Stimulated activated CD8-positive, alpha-beta memory T cell treated with anti-CD3 and anti-CD28 coated beads, Interleukin-4, amount 100 ng/mL, for 48 hours (primary cell): ENCODE measurements at regions not wholly inside any gene's neighbourhood (a gene's known extent, or its start where the extent isn't known, plus 50 kb on each side); places are given as distances from the start of the nearest gene placed in this dataset.
"Not testable (repeated sequence)": the region's sequence is repeated elsewhere in the genome, so short reads cannot be mapped to it uniquely, and the experiment has no call there.

Source experiments
- DNase-seq: peaks from one replicate; pipeline ENCODE4 v3.0.0-alpha.2; 2020

- peak; percentile 41 for DNase-seq
Observed at GRCh38 chr16:26598998-26599784, 467.5 kb upstream of the C16orf82 start.

GRCh38 chr16:26599785-26600104 lies 467.0 kb upstream of the C16orf82 start:
- DNase-seq = no peak

GRCh38 chr16:26601335-26601734 lies 465.4 kb upstream of the C16orf82 start:
- DNase-seq = no peak

- DNase-seq = no peak
Observed at GRCh38 chr16:26605626-26606271, 461.0 kb upstream of the C16orf82 start.

- no peak for DNase-seq
Observed at GRCh38 chr16:26606381-26607150, 460.2 kb upstream of the C16orf82 start.

- DNase-seq = no peak
Observed at GRCh38 chr16:26614237-26614841, 452.4 kb upstream of the C16orf82 start.

GRCh38 chr16:26623442-26623841 lies 443.3 kb upstream of the C16orf82 start:
- no peak for DNase-seq

- DNase-seq = no peak
Observed at GRCh38 chr16:26627958-26628357, 438.8 kb upstream of the C16orf82 start.

- not testable (repeated sequence) for DNase-seq
Observed at GRCh38 chr16:26631365-26631764, 435.4 kb upstream of the C16orf82 start.

- no peak for DNase-seq
Observed at GRCh38 chr16:26642047-26642664, 424.6 kb upstream of the C16orf82 start.

- no peak for DNase-seq
Observed at GRCh38 chr16:26643519-26643918, 423.2 kb upstream of the C16orf82 start.

GRCh38 chr16:26644912-26645543 lies 421.7 kb upstream of the C16orf82 start:
- DNase-seq = no peak

GRCh38 chr16:26645614-26646013 lies 421.1 kb upstream of the C16orf82 start:
- DNase-seq = peak; percentile 78

- no peak for DNase-seq
Observed at GRCh38 chr16:26647870-26648269, 418.9 kb upstream of the C16orf82 start.

- DNase-seq = no peak
Observed at GRCh38 chr16:26648851-26649250, 417.9 kb upstream of the C16orf82 start.

- DNase-seq = no peak
Observed at GRCh38 chr16:26649381-26650045, 417.2 kb upstream of the C16orf82 start.

GRCh38 chr16:26651464-26651863 lies 415.3 kb upstream of the C16orf82 start:
- no peak for DNase-seq

GRCh38 chr16:26651884-26652283 lies 414.8 kb upstream of the C16orf82 start:
- DNase-seq = no peak

GRCh38 chr16:26658486-26658885 lies 408.2 kb upstream of the C16orf82 start:
- DNase-seq = no peak

GRCh38 chr16:26658915-26659314 lies 407.8 kb upstream of the C16orf82 start:
- no peak for DNase-seq

GRCh38 chr16:26664086-26664485 lies 402.6 kb upstream of the C16orf82 start:
- DNase-seq = no peak
